HG03571 (cell line): ENCODE measurements at regions not wholly inside any gene's neighbourhood (a gene's known extent, or its start where the extent isn't known, plus 50 kb on each side); places are given as distances from the start of the nearest gene placed in this dataset.
"Not testable (repeated sequence)": the region's sequence is repeated elsewhere in the genome, so short reads cannot be mapped to it uniquely, and the experiment has no call there.

Source experiments
- ATAC-seq: cut with Tn5 transposase; IDR thresholded peaks from one replicate; pipeline ENCODE4 v1.9.1; 2021; ENCODE audit not compliant: unreplicated experiment

- no peak for ATAC-seq
Observed at GRCh38 chr13:50543782-50544181, 299.7 kb downstream of the DLEU7 start.

GRCh38 chr13:50544211-50544610 lies 299.3 kb downstream of the DLEU7 start:
- ATAC-seq: no peak

GRCh38 chr13:50547175-50547574 lies 296.3 kb downstream of the DLEU7 start:
- ATAC-seq: not testable (repeated sequence)

GRCh38 chr13:50548586-50548985 lies 294.9 kb downstream of the DLEU7 start:
- no peak for ATAC-seq

GRCh38 chr13:50549221-50549942 lies 294.1 kb downstream of the DLEU7 start:
- no peak for ATAC-seq

GRCh38 chr13:50550151-50550550 lies 293.3 kb downstream of the DLEU7 start:
- no peak for ATAC-seq

- no peak for ATAC-seq
Observed at GRCh38 chr13:50552424-50552966, 291.0 kb downstream of the DLEU7 start.

- no peak for ATAC-seq
Observed at GRCh38 chr13:50561739-50562138, 281.8 kb downstream of the DLEU7 start.

GRCh38 chr13:50566646-50567045 lies 276.8 kb downstream of the DLEU7 start:
- no peak for ATAC-seq

- no peak for ATAC-seq
Observed at GRCh38 chr13:50572129-50572528, 271.4 kb downstream of the DLEU7 start.

- no peak for ATAC-seq
Observed at GRCh38 chr13:50573066-50573465, 270.4 kb downstream of the DLEU7 start.

- no peak for ATAC-seq
Observed at GRCh38 chr13:50574731-50575130, 268.8 kb downstream of the DLEU7 start.

- ATAC-seq: no peak
Observed at GRCh38 chr13:50575138-50575537, 268.4 kb downstream of the DLEU7 start.

- no peak for ATAC-seq
Observed at GRCh38 chr13:50576156-50576555, 267.3 kb downstream of the DLEU7 start.

- no peak for ATAC-seq
Observed at GRCh38 chr13:50577806-50578205, 265.7 kb downstream of the DLEU7 start.

GRCh38 chr13:50580684-50581305 lies 262.7 kb downstream of the DLEU7 start:
- ATAC-seq: no peak

GRCh38 chr13:50581586-50582196 lies 261.8 kb downstream of the DLEU7 start:
- ATAC-seq: no peak

GRCh38 chr13:50584856-50585580 lies 258.5 kb downstream of the DLEU7 start:
- no peak for ATAC-seq

GRCh38 chr13:50585674-50586413 lies 257.6 kb downstream of the DLEU7 start:
- no peak for ATAC-seq

GRCh38 chr13:50586414-50587083 lies 256.9 kb downstream of the DLEU7 start:
- ATAC-seq: no peak
